Neural progenitor cell (in vitro differentiated cells): ENCODE measurements at regions not wholly inside any gene's neighbourhood (a gene's known extent, or its start where the extent isn't known, plus 50 kb on each side); places are given as distances from the start of the nearest gene placed in this dataset.

Source experiments
- DNase-seq: peaks from one replicate; pipeline ENCODE4 v3.0.0-alpha.2; 2016; ENCODE audit warnings: low spot score
- H2AFZ ChIP-seq: fragments of 200-600 bp; sonication (generic); replicated peaks from 2 replicates; pipeline ENCODE4 v1.6.1; 2016; ENCODE audit warnings: antibody characterized with exemption
- H3F3A ChIP-seq: fragments of 200-600 bp; sonication (generic); 2 replicates; pipeline ENCODE4 v1.6.1; 2016; ENCODE audit warnings: antibody characterized with exemption, low read depth
- H3K27ac ChIP-seq: fragments of 200-600 bp; sonication (generic); 2 replicates; pipeline ENCODE4 v1.5.1; 2016; ENCODE audit warnings: mild to moderate bottlenecking
- H3K27me3 ChIP-seq: fragments of 200-600 bp; sonication (generic); 2 replicates; pipeline ENCODE4 v1.6.1; 2016; ENCODE audit warnings: mild to moderate bottlenecking, moderate library complexity
- H3K36me3 ChIP-seq: fragments of 200-600 bp; sonication (generic); 2 replicates; pipeline ENCODE4 v1.5.1; 2016
- H3K4me1 ChIP-seq: fragments of 200-600 bp; sonication (generic); 2 replicates; pipeline ENCODE4 v1.6.1; 2016; ENCODE audit warnings: mixed run types
- H3K4me2 ChIP-seq: fragments of 200-600 bp; sonication (generic); 2 replicates; pipeline ENCODE4 v1.6.1; 2016
- H3K4me3 ChIP-seq: fragments of 200-600 bp; sonication (generic); 2 replicates; pipeline ENCODE4 v1.5.1; 2016
- H3K79me2 ChIP-seq: fragments of 200-600 bp; sonication (generic); 2 replicates; pipeline ENCODE4 v1.6.1; 2016; ENCODE audit warnings: low read depth
- H3K9ac ChIP-seq: fragments of 200-600 bp; sonication (generic); 2 replicates; pipeline ENCODE4 v1.6.1; 2016
- H3K9me3 ChIP-seq: fragments of 200-600 bp; sonication (generic); 2 replicates; pipeline ENCODE4 v1.5.1; 2016; ENCODE audit warnings: low read depth
- H4K20me1 ChIP-seq: fragments of 200-600 bp; sonication (generic); 2 replicates; pipeline ENCODE4 v1.6.1; 2016; ENCODE audit warnings: low read depth
- H3K27ac Mint-ChIP-seq: 3 replicates; pipeline ENCODE4 v1.8.0; 2021; ENCODE audit warnings: mixed read lengths
- H3K27me3 Mint-ChIP-seq: 2 replicates; pipeline ENCODE4 v1.8.0; 2022; ENCODE audit warnings: low read depth, mild to moderate bottlenecking, inconsistent platforms, moderate library complexity, mixed read lengths; ENCODE audit not compliant: insufficient read depth
- H3K36me3 Mint-ChIP-seq: 3 replicates; pipeline ENCODE4 v1.8.0; 2021; ENCODE audit warnings: mixed read lengths
- H3K4me1 Mint-ChIP-seq: 3 replicates; pipeline ENCODE4 v1.8.0; 2021; ENCODE audit warnings: mixed read lengths
- H3K4me3 Mint-ChIP-seq: 3 replicates; pipeline ENCODE4 v1.8.0; 2021; ENCODE audit warnings: mild to moderate bottlenecking, moderate library complexity, mixed read lengths
- H3K9me3 Mint-ChIP-seq: 3 replicates; pipeline ENCODE4 v1.8.0; 2020; ENCODE audit warnings: mixed read lengths
- EZH2 ChIP-seq: fragments of 200-600 bp; sonication (generic); IDR thresholded peaks from 2 replicates; pipeline ENCODE4 v1.6.1; 2017; ENCODE audit warnings: antibody characterized with exemption, mild to moderate bottlenecking, moderate library complexity
- EZH2phosphoT487 ChIP-seq: fragments of 200-600 bp; sonication (generic); IDR thresholded peaks from 2 replicates; pipeline ENCODE4 v1.6.1; 2017; ENCODE audit warnings: antibody characterized with exemption
- TF ChIP-seq, protein P1 (sequence below): fragments of 200-600 bp; sonication (generic); IDR thresholded peaks from 2 replicates; pipeline ENCODE4 v1.5.1; 2017; ENCODE audit warnings: antibody characterized with exemption, mild to moderate bottlenecking

DNA sequence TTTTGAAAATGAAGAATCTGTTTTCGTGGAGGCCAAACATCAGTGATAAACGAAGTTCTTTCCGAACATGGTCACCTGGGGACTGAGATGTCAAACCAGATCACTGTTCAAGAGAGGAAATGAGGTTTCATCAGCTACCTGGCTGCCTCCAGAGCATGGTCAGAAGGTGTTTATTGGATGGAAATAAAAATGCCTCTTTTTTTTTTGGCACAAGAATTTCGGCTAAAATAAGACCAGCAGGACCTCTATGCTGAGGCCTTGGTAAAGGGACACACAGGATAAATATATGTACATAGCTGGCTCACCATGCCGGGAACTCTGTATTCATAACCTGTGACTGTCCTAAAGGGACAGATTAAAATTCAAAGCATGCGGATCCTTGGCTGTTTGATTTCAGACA lies 135.3 kb downstream of the UTP18 start:
- no peaks in the 10 kb centered on the region for H3K27me3 ChIP-seq
- no peak overlapping the region for H3K4me2 ChIP-seq
- DNase-seq = no peak
- H2AFZ ChIP-seq = no peak overlapping the region
- no peak for TF ChIP-seq EZH2
- TF ChIP-seq EZH2phosphoT487 = no peak
- TF ChIP-seq, protein P1, sequence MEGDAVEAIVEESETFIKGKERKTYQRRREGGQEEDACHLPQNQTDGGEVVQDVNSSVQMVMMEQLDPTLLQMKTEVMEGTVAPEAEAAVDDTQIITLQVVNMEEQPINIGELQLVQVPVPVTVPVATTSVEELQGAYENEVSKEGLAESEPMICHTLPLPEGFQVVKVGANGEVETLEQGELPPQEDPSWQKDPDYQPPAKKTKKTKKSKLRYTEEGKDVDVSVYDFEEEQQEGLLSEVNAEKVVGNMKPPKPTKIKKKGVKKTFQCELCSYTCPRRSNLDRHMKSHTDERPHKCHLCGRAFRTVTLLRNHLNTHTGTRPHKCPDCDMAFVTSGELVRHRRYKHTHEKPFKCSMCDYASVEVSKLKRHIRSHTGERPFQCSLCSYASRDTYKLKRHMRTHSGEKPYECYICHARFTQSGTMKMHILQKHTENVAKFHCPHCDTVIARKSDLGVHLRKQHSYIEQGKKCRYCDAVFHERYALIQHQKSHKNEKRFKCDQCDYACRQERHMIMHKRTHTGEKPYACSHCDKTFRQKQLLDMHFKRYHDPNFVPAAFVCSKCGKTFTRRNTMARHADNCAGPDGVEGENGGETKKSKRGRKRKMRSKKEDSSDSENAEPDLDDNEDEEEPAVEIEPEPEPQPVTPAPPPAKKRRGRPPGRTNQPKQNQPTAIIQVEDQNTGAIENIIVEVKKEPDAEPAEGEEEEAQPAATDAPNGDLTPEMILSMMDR = no peak
- no peaks in the 10 kb centered on the region for H3K9me3 ChIP-seq
- Mint-ChIP-seq H3K4me3 (no peak overlapping the region), H3K36me3 (no peaks in the 10 kb centered on the region), H3K27ac (no peak overlapping the region), H3K4me1 (peaks cover 18% of the 10 kb centered on the region), H3K27me3 (peaks cover 8% of the 10 kb centered on the region), H3K9me3 (peaks cover 2% of the 10 kb centered on the region)
- H3K36me3 ChIP-seq = no peaks in the 10 kb centered on the region
- no peak overlapping the region for H3K27ac ChIP-seq
- H4K20me1 ChIP-seq = no peaks in the 10 kb centered on the region
- no peaks in the 10 kb centered on the region for H3K79me2 ChIP-seq
- H3K4me3 ChIP-seq = no peak overlapping the region
- no peaks in the 10 kb centered on the region for H3F3A ChIP-seq
- H3K9ac ChIP-seq = no peak overlapping the region
- H3K4me1 ChIP-seq = no peaks in the 10 kb centered on the region

DNA sequence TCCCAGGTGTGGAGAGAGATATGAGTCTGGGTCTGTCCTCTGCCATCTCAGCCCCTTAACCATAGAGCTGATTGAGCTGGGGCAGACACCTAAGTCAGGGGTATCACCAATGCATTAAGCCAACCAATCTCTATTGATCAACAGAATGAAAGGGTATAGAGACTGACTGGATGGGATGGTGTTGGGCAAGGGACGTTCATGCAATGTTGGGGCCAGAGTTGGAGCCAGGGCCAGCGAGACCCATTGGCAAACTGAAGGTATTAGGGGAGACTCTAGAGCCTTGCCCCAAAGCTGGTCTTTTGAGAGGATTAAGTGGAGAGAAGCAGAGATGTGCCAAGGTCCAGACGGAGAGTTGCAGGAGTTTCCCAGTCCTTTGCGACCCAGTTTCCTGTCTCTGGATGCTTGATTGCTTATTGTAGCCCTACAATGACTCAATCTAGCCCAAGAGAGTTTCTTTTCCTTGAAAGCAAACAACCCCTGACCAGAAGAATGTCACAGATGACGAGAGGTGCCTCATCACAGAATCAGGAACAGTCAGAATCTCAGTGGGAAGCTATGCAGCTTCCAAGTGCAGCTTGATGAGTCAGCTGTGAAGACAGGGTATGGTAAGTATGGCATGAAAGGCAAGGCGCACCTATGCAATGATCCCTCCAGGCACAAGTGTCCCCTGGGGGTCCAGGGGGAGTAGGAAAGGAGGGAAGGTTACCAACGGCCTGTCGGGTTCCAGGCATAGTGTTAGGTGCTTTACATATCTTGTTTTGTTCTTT lies 137.2 kb downstream of the UTP18 start:
- Histone ChIP-seq H3K4me2 (no peak overlapping the region), H3K9me3 (no peaks in the 10 kb centered on the region), H3F3A (no peaks in the 10 kb centered on the region), H3K4me1 (no peaks in the 10 kb centered on the region), H3K27me3 (no peaks in the 10 kb centered on the region), H2AFZ (no peak overlapping the region), H3K79me2 (no peaks in the 10 kb centered on the region), H3K4me3 (no peak overlapping the region), H3K9ac (no peak overlapping the region), H3K36me3 (no peaks in the 10 kb centered on the region), H3K27ac (no peak overlapping the region), H4K20me1 (no peaks in the 10 kb centered on the region)
- DNase-seq = no peak
- Mint-ChIP-seq H3K27me3 (peaks cover 9% of the 10 kb centered on the region), H3K4me1 (peaks cover 22% of the 10 kb centered on the region), H3K4me3 (no peak overlapping the region), H3K27ac (no peak overlapping the region), H3K36me3 (no peaks in the 10 kb centered on the region), H3K9me3 (no peaks in the 10 kb centered on the region)
- TF ChIP-seq EZH2 = no peak

DNA sequence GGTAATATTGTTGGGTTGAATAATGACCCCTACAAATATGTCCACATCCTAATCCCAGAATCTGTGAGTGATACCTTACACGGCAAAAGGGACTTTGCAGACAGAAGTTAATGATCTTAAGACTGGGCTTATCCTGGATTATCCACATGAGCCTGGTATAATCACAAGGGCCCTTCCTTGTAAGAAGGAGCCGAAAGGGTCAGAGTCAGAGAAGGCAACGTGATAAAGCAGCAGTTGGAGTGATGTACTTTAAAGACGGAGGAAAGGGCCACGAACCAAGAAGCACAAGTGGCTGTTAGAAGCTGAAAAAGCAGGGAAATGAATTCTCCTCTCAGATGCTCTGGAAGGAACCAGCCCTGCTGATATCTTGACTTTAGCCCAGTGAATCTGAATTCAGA lies 137.8 kb downstream of the UTP18 start:
- TF ChIP-seq, protein P1 = no peak
- TF ChIP-seq EZH2 (no peak), EZH2phosphoT487 (no peak)
- peak overlapping the region; percentile 80 for H3K27ac Mint-ChIP-seq
- Histone ChIP-seq H4K20me1 (no peaks in the 10 kb centered on the region), H3K4me2 (no peak overlapping the region), H3K79me2 (no peaks in the 10 kb centered on the region), H3K36me3 (no peaks in the 10 kb centered on the region), H3K9me3 (no peaks in the 10 kb centered on the region), H3F3A (no peaks in the 10 kb centered on the region), H3K27me3 (no peaks in the 10 kb centered on the region), H3K4me3 (no peak overlapping the region), H3K9ac (no peak overlapping the region), H3K27ac (no peak overlapping the region), H3K4me1 (no peaks in the 10 kb centered on the region), H2AFZ (no peak overlapping the region)
- DNase-seq = no peak
- H3K36me3 Mint-ChIP-seq = no peaks in the 10 kb centered on the region
- no peaks in the 10 kb centered on the region for H3K9me3 Mint-ChIP-seq
- peaks cover 13% of the 10 kb centered on the region for H3K27me3 Mint-ChIP-seq
- H3K4me3 Mint-ChIP-seq = no peak overlapping the region
- H3K4me1 Mint-ChIP-seq = peaks cover 27% of the 10 kb centered on the region

DNA sequence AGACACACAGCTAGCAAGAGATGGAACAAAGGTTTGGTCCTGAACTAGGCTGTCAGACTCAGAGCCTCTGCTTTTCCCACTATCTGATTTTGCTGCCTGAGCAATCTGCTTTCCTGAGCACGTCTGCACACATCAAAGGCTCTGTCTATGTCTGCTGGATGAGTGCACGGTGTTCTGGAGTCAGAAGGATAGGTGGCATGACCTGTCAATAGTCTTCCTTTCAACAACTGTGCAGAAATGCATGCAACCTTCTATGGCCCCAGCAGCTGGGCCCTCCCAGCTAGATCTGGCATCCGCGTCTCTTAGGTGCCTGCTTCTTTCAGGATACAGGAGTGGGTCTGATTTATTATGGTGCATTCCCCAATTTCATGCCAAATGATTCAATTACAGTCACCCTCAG lies 138.3 kb downstream of the UTP18 start:
- no peak overlapping the region for H3K4me2 ChIP-seq
- H2AFZ ChIP-seq = no peak overlapping the region
- H4K20me1 ChIP-seq = no peaks in the 10 kb centered on the region
- Mint-ChIP-seq H3K9me3 (no peaks in the 10 kb centered on the region), H3K4me3 (no peak overlapping the region), H3K27ac (no peak overlapping the region), H3K27me3 (peaks cover 13% of the 10 kb centered on the region), H3K4me1 (peaks cover 32% of the 10 kb centered on the region), H3K36me3 (no peaks in the 10 kb centered on the region)
- DNase-seq = no peak
- no peaks in the 10 kb centered on the region for H3K36me3 ChIP-seq
- H3K79me2 ChIP-seq = no peaks in the 10 kb centered on the region
- H3K9me3 ChIP-seq = no peaks in the 10 kb centered on the region
- no peaks in the 10 kb centered on the region for H3K27me3 ChIP-seq
- TF ChIP-seq EZH2phosphoT487 (no peak), EZH2 (no peak)
- TF ChIP-seq, protein P1 = no peak
- no peak overlapping the region for H3K27ac ChIP-seq
- H3K9ac ChIP-seq = no peak overlapping the region
- no peak overlapping the region for H3K4me3 ChIP-seq
- H3K4me1 ChIP-seq = peaks cover 2% of the 10 kb centered on the region
- no peaks in the 10 kb centered on the region for H3F3A ChIP-seq
